ENCODE measurements at regions not wholly inside any gene's neighbourhood (a gene's known extent, or its start where the extent isn't known, plus 50 kb on each side); places are given as distances from the start of the nearest gene placed in this dataset.

DNA sequence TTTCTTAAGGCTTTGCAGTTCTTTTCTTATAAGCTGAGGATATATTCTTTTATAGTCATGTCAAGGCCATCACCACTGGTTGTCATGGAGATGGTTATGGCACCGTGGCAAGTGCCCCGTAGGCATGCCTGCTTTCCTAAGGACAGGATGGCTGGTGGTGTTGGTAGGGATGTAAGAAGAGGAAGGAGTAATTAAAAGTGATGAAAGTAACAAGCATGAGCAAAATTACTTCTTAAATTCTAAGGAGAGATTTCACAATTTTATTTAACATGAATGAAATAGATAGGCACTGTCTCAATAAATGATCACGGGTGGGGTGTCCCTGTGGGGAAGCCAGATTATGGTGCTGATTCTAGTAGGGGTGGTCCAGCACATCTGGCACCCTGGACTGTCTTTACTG, 290.2 kb upstream of the KLF4 start:
- TF ChIP-seq, protein P1, sequence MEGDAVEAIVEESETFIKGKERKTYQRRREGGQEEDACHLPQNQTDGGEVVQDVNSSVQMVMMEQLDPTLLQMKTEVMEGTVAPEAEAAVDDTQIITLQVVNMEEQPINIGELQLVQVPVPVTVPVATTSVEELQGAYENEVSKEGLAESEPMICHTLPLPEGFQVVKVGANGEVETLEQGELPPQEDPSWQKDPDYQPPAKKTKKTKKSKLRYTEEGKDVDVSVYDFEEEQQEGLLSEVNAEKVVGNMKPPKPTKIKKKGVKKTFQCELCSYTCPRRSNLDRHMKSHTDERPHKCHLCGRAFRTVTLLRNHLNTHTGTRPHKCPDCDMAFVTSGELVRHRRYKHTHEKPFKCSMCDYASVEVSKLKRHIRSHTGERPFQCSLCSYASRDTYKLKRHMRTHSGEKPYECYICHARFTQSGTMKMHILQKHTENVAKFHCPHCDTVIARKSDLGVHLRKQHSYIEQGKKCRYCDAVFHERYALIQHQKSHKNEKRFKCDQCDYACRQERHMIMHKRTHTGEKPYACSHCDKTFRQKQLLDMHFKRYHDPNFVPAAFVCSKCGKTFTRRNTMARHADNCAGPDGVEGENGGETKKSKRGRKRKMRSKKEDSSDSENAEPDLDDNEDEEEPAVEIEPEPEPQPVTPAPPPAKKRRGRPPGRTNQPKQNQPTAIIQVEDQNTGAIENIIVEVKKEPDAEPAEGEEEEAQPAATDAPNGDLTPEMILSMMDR (IDR thresholded peaks at IDR 0.05) = no peak
- TF ChIP-seq POLR2A (IDR thresholded peaks at IDR 0.05) = no peak
